ENCODE measurements at regions not wholly inside any gene's neighbourhood (a gene's known extent, or its start where the extent isn't known, plus 50 kb on each side); places are given as distances from the start of the nearest gene placed in this dataset.
A peak's percentile ranks its signal among the peaks of the same experiment; 100 is the strongest.

GRCh38 chr1:223018534-223018933, 124.5 kb downstream of the TLR5 start:
- Histone ChIP-seq H2BK120ac (ENCODE audit: low read depth, low read length) (no peak overlapping the region), H2BK5ac (ENCODE audit: low read depth, low read length, poor library complexity, severe bottlenecking) (no peak overlapping the region), H3K27ac (ENCODE audit: insufficient read depth, low read length) (no peak overlapping the region), H2BK15ac (ENCODE audit: low read depth, low read length) (no peak overlapping the region), H3K4me1 (ENCODE audit: control insufficient read depth, insufficient read depth, low read length) (no peaks in the 10 kb centered on the region), H3K79me1 (ENCODE audit: low read depth in 1 of 2, low read length in 2 of 2) (no peaks in the 10 kb centered on the region), H3K18ac (ENCODE audit: low read depth, low read length) (no peak overlapping the region), H3K9me3 (ENCODE audit: control insufficient read depth, insufficient read depth, low read length) (no peaks in the 10 kb centered on the region), H3K23ac (ENCODE audit: low read depth, low read length) (no peak overlapping the region), H3K27me3 (ENCODE audit: control insufficient read depth, insufficient read depth, low read length) (peaks cover 3% of the 10 kb centered on the region), H2AK9ac (replicated peaks; ENCODE audit: low read depth, low read length, poor library complexity) (no peak overlapping the region), H2AFZ (replicated peaks; ENCODE audit: low read length, poor library complexity) (peak overlapping the region; percentile 51), H3K4me2 (ENCODE audit: low read depth, low read length) (no peak overlapping the region), H4K20me1 (ENCODE audit: insufficient read depth, low read length) (no peaks in the 10 kb centered on the region), H3K4ac (ENCODE audit: low read depth, low read length) (no peak overlapping the region), H4K91ac (ENCODE audit: insufficient read depth, low read depth, low read length) (no peak overlapping the region), H2BK20ac (ENCODE audit: low read depth, low read length) (no peak overlapping the region), H2AK5ac (ENCODE audit: low read depth, low read length) (no peak overlapping the region), H3K56ac (ENCODE audit: extremely low read depth, insufficient read depth, low read length) (no peak overlapping the region), H4K5ac (ENCODE audit: low read depth, low read length) (no peak overlapping the region), H3K4me3 (ENCODE audit: insufficient read depth, low read depth, low read length) (no peak overlapping the region), H4K8ac (ENCODE audit: low read depth in 2 of 2, low read length in 2 of 2) (no peak overlapping the region), H3K14ac (replicated peaks; ENCODE audit: low read depth, low read length) (no peak overlapping the region), H3K9ac (ENCODE audit: low read depth, low read length) (no peak overlapping the region), H3K9me1 (ENCODE audit: insufficient read depth, low read length) (no peaks in the 10 kb centered on the region), H3K36me3 (ENCODE audit: control insufficient read depth, insufficient read depth, low read length) (no peaks in the 10 kb centered on the region)
- ChIA-PET POLR2A (ENCODE audit: unreplicated experiment) (no interaction called here), CTCF (no interaction called here)
- in situ Hi-C loops (cut with MboI; ENCODE audit: low sequenced_read_pairs) (no loop called here), intact Hi-C loops (cut with micrococcal nuclease) (no loop called here), dilution Hi-C loops (cut with HindIII; ENCODE audit: low sequenced_read_pairs, unreplicated experiment) (no loop called here)
- DNase-seq (no peak), ATAC-seq (ENCODE audit: low read depth) (no peak)
- WGBS, 2 experiments (ENCODE audit: extremely low coverage in 2 of 2, insufficient read length in 1 of 2): 100% methylated on average over 1 of the region's 7 CpGs; no CpG with 5 or more reads in 1 of the 2 experiments
- BruUV-seq (replicated peaks): no TSS peak
- TF ChIP-seq RCOR1 (IDR thresholded peaks at IDR 0.05; ENCODE audit: insufficient replicate concordance, low read length) (no peak), FOS (IDR thresholded peaks at IDR 0.05; ENCODE audit: low read depth, low read length) (no peak), POLR2A (IDR thresholded peaks at IDR 0.05; ENCODE audit: low read depth, low read length) (no peak)
